HepG2 (cell line): ENCODE measurements at regions not wholly inside any gene's neighbourhood (a gene's known extent, or its start where the extent isn't known, plus 50 kb on each side); places are given as distances from the start of the nearest gene placed in this dataset.

Source experiments
- ATAC-seq: fragments of 200-7000 bp; cut with Tn5 transposase; 3 replicates; pipeline ENCODE4 v1.9.1; 2020; ENCODE audit warnings: mild to moderate bottlenecking, moderate library complexity
- BruUV-seq: library from RNA; stranded (reverse); fragments of 400-500 nt; replicated peaks from 2 replicates; lab custom pipeline; 2021; lab: Mats Ljungman, UMichigan
- CTCF ChIA-PET: fragments of 300-600 bp; formaldehyde crosslinking; extraction: SDS; loops from one replicate; lab custom pipeline; 2021; ENCODE audit warnings: low total read pairs, inconsistent platforms, low intra/inter-chr PET ratio; lab: Yijun Ruan, JAX
- POLR2A ChIA-PET: fragments of 350-600 bp; sonication (Branson Sonifier 250); formaldehyde crosslinking; loops from one replicate; lab custom pipeline; 2020; ENCODE audit warnings: antibody characterized with exemption, inconsistent platforms; lab: Yijun Ruan, JAX
- DNase-seq: peaks from one replicate; pipeline ENCODE4 v3.0.0-alpha.2; 2015; ENCODE audit warnings: low spot score
- FAIRE-seq: peaks from 3 replicates; lab custom pipeline; 2011; peaks lifted over from hg19 to GRCh38; lab: Jason Lieb, UNC
- H2AFZ ChIP-seq: one replicate; pipeline ENCODE4 v1.6.1; 2011; ENCODE audit warnings: low read length, inconsistent platforms
- H3K27ac ChIP-seq: fragments of 300-600 bp; 3 replicates; pipeline ENCODE4 v1.8.0; 2011; ENCODE audit warnings: mixed run types, mild to moderate bottlenecking, mixed read lengths, low read length, inconsistent platforms; ENCODE audit not compliant: insufficient read depth; ENCODE audit errors: extremely low read length
- H3K27me3 ChIP-seq, 2 experiments: fragments of 200-600 bp in 1 of 2; 2 replicates in 1 of 2; 3 replicates in 1 of 2; pipeline versions ENCODE4 v1.6.0 to v1.8.0; 2011; ENCODE audit warnings: low read length in 2 of 2, mild to moderate bottlenecking in 2 of 2, moderate library complexity in 2 of 2, inconsistent platforms in 1 of 2; ENCODE audit not compliant: insufficient read depth in 2 of 2, control insufficient read depth in 1 of 2
- H3K36me3 ChIP-seq, 2 experiments: fragments of 200-600 bp in 1 of 2; replicated peaks in 1 of 2; 2 replicates in 1 of 2; 3 replicates in 1 of 2; pipeline versions ENCODE4 v1.5.1 to v1.8.0; 2011; ENCODE audit warnings: low read length in 2 of 2, inconsistent platforms in 1 of 2; ENCODE audit not compliant: insufficient read depth in 2 of 2, control insufficient read depth in 1 of 2
- H3K4me1 ChIP-seq: 2 replicates; pipeline ENCODE4 v1.5.1; 2012; ENCODE audit warnings: low read length, inconsistent platforms; ENCODE audit not compliant: insufficient read depth
- H3K4me2 ChIP-seq: 2 replicates; pipeline ENCODE4 v1.6.0; 2011; ENCODE audit warnings: low read depth, low read length, inconsistent platforms
- H3K4me3 ChIP-seq, 3 experiments: fragments of 200-600 bp in 1 of 3; sonication (generic), shearing (Covaris generic) in 1 of 3; replicated peaks in 1 of 3; 2 replicates each; pipeline ENCODE4 v1.5.1; 2011 to 2016; ENCODE audit warnings: low read length in 3 of 3, inconsistent platforms in 2 of 3, low read depth in 2 of 3, mild to moderate bottlenecking in 2 of 3, control low read depth in 1 of 3, mixed read lengths in 1 of 3; ENCODE audit not compliant: insufficient read depth in 1 of 3
- H3K79me2 ChIP-seq: one replicate; pipeline ENCODE4 v1.6.1; 2011; ENCODE audit warnings: low read length, inconsistent platforms; ENCODE audit not compliant: insufficient read depth
- H3K9ac ChIP-seq: 2 replicates; pipeline ENCODE4 v1.6.0; 2011; ENCODE audit warnings: mild to moderate bottlenecking, low read depth, low read length, inconsistent platforms; ENCODE audit not compliant: insufficient read depth
- H3K9me3 ChIP-seq: 2 replicates; pipeline ENCODE4 v1.5.1; 2012; ENCODE audit warnings: mild to moderate bottlenecking, low read length
- H4K20me1 ChIP-seq: 2 replicates; pipeline ENCODE4 v1.6.0; 2011; ENCODE audit warnings: inconsistent platforms, mild to moderate bottlenecking, low read length, moderate library complexity; ENCODE audit not compliant: insufficient read depth
- ETS1 ChIP-seq: sonication (generic); formaldehyde crosslinking; IDR thresholded peaks from 2 replicates; pipeline ENCODE4 v1.4.0; 2020; ENCODE audit warnings: missing genetic modification reagents
- FOXP4 ChIP-seq: sonication (generic); formaldehyde crosslinking; IDR thresholded peaks from 2 replicates; pipeline ENCODE4 v1.4.0; 2020; ENCODE audit warnings: missing genetic modification reagents
- IRF2 ChIP-seq: IDR thresholded peaks from 2 replicates; pipeline ENCODE4 v1.6.1; 2018; ENCODE audit warnings: missing genetic modification reagents, missing compliant biosample characterization
- KMT2B ChIP-seq: IDR thresholded peaks from 2 replicates; pipeline ENCODE4 v1.6.1; 2016; ENCODE audit warnings: missing genetic modification reagents, missing compliant biosample characterization
- MAFK ChIP-seq, 2 experiments: IDR thresholded peaks in 1 of 2; conservative IDR thresholded peaks in 1 of 2; 2 replicates each; pipeline ENCODE4 v1.6.1; 2011; ENCODE audit warnings: improper control_type of control experiment in 2 of 2, low read length in 2 of 2
- MBNL3 ChIP-seq: fragments of 250-450 bp; sonication (Bioruptor Pico); conservative IDR thresholded peaks from 2 replicates; pipeline ENCODE4 v1.8.0; 2022; ENCODE audit warnings: mild to moderate bottlenecking, inconsistent platforms
- SIX4 ChIP-seq: sonication (generic); formaldehyde crosslinking; IDR thresholded peaks from 2 replicates; pipeline ENCODE4 v1.4.0; 2020; ENCODE audit warnings: missing genetic modification reagents
- ZNF451 ChIP-seq: sonication (generic); formaldehyde crosslinking; IDR thresholded peaks from 2 replicates; pipeline ENCODE4 v1.5.0; 2020; ENCODE audit warnings: mild to moderate bottlenecking, missing genetic modification reagents
- ZNF569 ChIP-seq: sonication (generic); formaldehyde crosslinking; IDR thresholded peaks from 2 replicates; pipeline ENCODE4 v1.5.0; 2020; ENCODE audit warnings: mild to moderate bottlenecking, missing genetic modification reagents, moderate library complexity, borderline replicate concordance
- WGBS: methylation state at CpG from one replicate; pipeline ENCODE4 v1.1.6; 2017; ENCODE audit warnings: low lambda C conversion rate; 5-methylcytosine and 5-hydroxymethylcytosine counted together
- in situ Hi-C: cut with HindIII; loops from 2 replicates; pipeline ENCODE4 v1.10.0; 2017; ENCODE audit warnings: low pct_unique_long_range_greater_than_20kb; ENCODE audit not compliant: extremely low pct_ligation_motif_present
- intact Hi-C: fragments of 100-400 bp; cut with micrococcal nuclease; formaldehyde crosslinking; loops from one replicate; pipeline ENCODE4 v1.10.0; 2022; ENCODE audit not compliant: unreplicated experiment

- Histone ChIP-seq H3K4me2 (no peak overlapping the region), H4K20me1 (no peaks in the 10 kb centered on the region), H3K36me3 (no peaks in the 10 kb centered on the region), H3K9me3 (no peaks in the 10 kb centered on the region), H3K9ac (no peak overlapping the region), H3K79me2 (no peaks in the 10 kb centered on the region), H3K27me3 (no peaks in the 10 kb centered on the region), H3K4me1 (no peaks in the 10 kb centered on the region), H3K4me3 (no peak overlapping the region), H3K27ac (no peak overlapping the region), H2AFZ (no peak overlapping the region)
- ATAC-seq (no peak), FAIRE-seq (no peak), DNase-seq (no peak)
- 33% methylated on average over 3 of the region's 3 CpGs for WGBS
- in situ Hi-C loops = no loop called here
- CTCF ChIA-PET = no interaction called here
- intact Hi-C loops = no loop called here
- POLR2A ChIA-PET = no interaction called here
- no TSS peak for BruUV-seq
- no peak for TF ChIP-seq FOXP4
- no peak for TF ChIP-seq ZNF451 (CRISPR knock-in tag)
- no peak for TF ChIP-seq IRF2
- TF ChIP-seq ZNF569 = no peak
- TF ChIP-seq SIX4 (CRISPR knock-in tag) = no peak
- TF ChIP-seq MBNL3 (CRISPR knock-in tag) = no peak
- TF ChIP-seq KMT2B (CRISPR knock-in tag) = no peak
- TF ChIP-seq ETS1 = no peak
- TF ChIP-seq MAFK (conservative IDR thresholded peaks at IDR 0.05 in 1 of 2, IDR thresholded peaks at IDR 0.05 in 1 of 2; ENCODE audit: low read length in 2 of 2) = no peak
Measured at GRCh38 chr7:46071076-46071475, 150.0 kb upstream of the IGFBP3 start.
